GM12878 (cell line): ENCODE measurements at regions not wholly inside any gene's neighbourhood (a gene's known extent, or its start where the extent isn't known, plus 50 kb on each side); places are given as distances from the start of the nearest gene placed in this dataset.

Experiments
- CTCF ChIP-seq, 3 experiments: IDR thresholded peaks in 2 of 3; conservative IDR thresholded peaks in 1 of 3; 2 replicates each; pipeline ENCODE4 v1.5.1; 2011; ENCODE audit warnings: low read depth in 3 of 3, low read length in 3 of 3, mild to moderate bottlenecking in 3 of 3, control low read depth in 2 of 3, moderate library complexity in 2 of 3, inconsistent platforms in 1 of 3, mixed read lengths in 1 of 3; ENCODE audit not compliant: control insufficient read depth in 2 of 3, insufficient read depth in 1 of 3; ENCODE audit errors: extremely low read depth in 1 of 3
- MXI1 ChIP-seq: fragments of 150-350 bp; IDR thresholded peaks from 2 replicates; pipeline ENCODE4 v1.6.1; 2011; ENCODE audit warnings: low read depth, mild to moderate bottlenecking, inconsistent platforms, low read length, improper control_type of control experiment
- NRF1 ChIP-seq: conservative IDR thresholded peaks from 2 replicates; pipeline ENCODE4 v1.6.1; 2011; ENCODE audit warnings: mild to moderate bottlenecking, low read depth, low read length, improper control_type of control experiment
- POLR2AphosphoS5 ChIP-seq: IDR thresholded peaks from 2 replicates; pipeline ENCODE4 v1.6.1; 2011; ENCODE audit warnings: mild to moderate bottlenecking, low read length, inconsistent platforms
- RFX5 ChIP-seq: IDR thresholded peaks from 2 replicates; pipeline ENCODE4 v1.6.1; 2011; ENCODE audit warnings: low read depth, low read length, improper control_type of control experiment
- SP1 ChIP-seq: IDR thresholded peaks from one replicate; pipeline ENCODE4 v1.6.1; 2011; ENCODE audit warnings: low read depth, low read length

- TF ChIP-seq SP1 (no peak), CTCF (IDR thresholded peaks at IDR 0.05 in 2 of 3, conservative IDR thresholded peaks at IDR 0.05 in 1 of 3; ENCODE audit: control insufficient read depth in 2 of 3, extremely low read depth in 1 of 3, insufficient read depth in 1 of 3, low read depth in 3 of 3, low read length in 3 of 3) (no peak), RFX5 (no peak), MXI1 (no peak), NRF1 (no peak), POLR2AphosphoS5 (no peak)
These were observed 220.4 kb upstream of the CAMK1G start for GRCh38 chr1:209363112-209363511.
